H9 (cell line): ENCODE measurements at regions not wholly inside any gene's neighbourhood (a gene's known extent, or its start where the extent isn't known, plus 50 kb on each side); places are given as distances from the start of the nearest gene placed in this dataset.

Source experiments
- DNase-seq: peaks from one replicate; pipeline ENCODE4 v3.0.0-alpha.2; 2017
- H2AFZ ChIP-seq: one replicate; pipeline ENCODE4 v1.6.1; 2013; ENCODE audit warnings: mild to moderate bottlenecking, low read length, control low read depth, moderate library complexity
- H2AK5ac ChIP-seq: 2 replicates; pipeline ENCODE4 v1.6.1; 2013; ENCODE audit warnings: low read length, control low read depth, mixed read lengths; ENCODE audit not compliant: insufficient read length
- H2BK120ac ChIP-seq: one replicate; pipeline ENCODE4 v1.6.1; 2013; ENCODE audit warnings: low read depth, mild to moderate bottlenecking, low read length, control low read depth, inconsistent platforms; ENCODE audit not compliant: poor library complexity, severe bottlenecking
- H2BK12ac ChIP-seq: 2 replicates; pipeline ENCODE4 v1.6.1; 2013; ENCODE audit warnings: low read length, control low read depth, mixed read lengths, low read depth; ENCODE audit not compliant: insufficient read length
- H2BK15ac ChIP-seq: 2 replicates; pipeline ENCODE4 v1.6.1; 2013; ENCODE audit warnings: low read depth, low read length, control low read depth
- H2BK20ac ChIP-seq: one replicate; pipeline ENCODE4 v1.6.1; 2013; ENCODE audit warnings: low read depth, mild to moderate bottlenecking, low read length, control low read depth, inconsistent platforms; ENCODE audit not compliant: poor library complexity, severe bottlenecking
- H2BK5ac ChIP-seq: 2 replicates; pipeline ENCODE4 v1.6.1; 2013; ENCODE audit warnings: low read length, control low read depth, mixed read lengths; ENCODE audit not compliant: insufficient read length
- H3K14ac ChIP-seq: 2 replicates; pipeline ENCODE4 v1.6.1; 2013; ENCODE audit warnings: low read length, control low read depth; ENCODE audit not compliant: insufficient read depth
- H3K18ac ChIP-seq: 2 replicates; pipeline ENCODE4 v1.6.1; 2013; ENCODE audit warnings: low read depth, mild to moderate bottlenecking, mixed read lengths, low read length, control low read depth; ENCODE audit not compliant: insufficient read length
- H3K23ac ChIP-seq: 2 replicates; pipeline ENCODE4 v1.6.1; 2013; ENCODE audit warnings: low read length, control low read depth, mixed read lengths, low read depth; ENCODE audit not compliant: insufficient read length
- H3K23me2 ChIP-seq: 2 replicates; pipeline ENCODE4 v1.6.1; 2013; ENCODE audit warnings: low read depth, mild to moderate bottlenecking, mixed read lengths, low read length, control low read depth; ENCODE audit not compliant: insufficient read length, poor library complexity, severe bottlenecking
- H3K27ac ChIP-seq: 2 replicates; pipeline ENCODE4 v1.5.1; 2013; ENCODE audit warnings: low read length, control low read depth, mixed read lengths, low read depth; ENCODE audit not compliant: insufficient read length
- H3K27me3 ChIP-seq: 2 replicates; pipeline ENCODE4 v1.6.1; 2013; ENCODE audit warnings: low read length, control low read depth, inconsistent platforms; ENCODE audit not compliant: insufficient read depth
- H3K4ac ChIP-seq: 2 replicates; pipeline ENCODE4 v1.6.1; 2013; ENCODE audit warnings: low read depth, mild to moderate bottlenecking, control low read depth, inconsistent platforms, low read length, moderate library complexity
- H3K4me1 ChIP-seq: 2 replicates; pipeline ENCODE4 v1.6.1; 2013; ENCODE audit warnings: low read length, control low read depth, inconsistent platforms; ENCODE audit not compliant: insufficient read depth
- H3K4me2 ChIP-seq: 2 replicates; pipeline ENCODE4 v1.6.1; 2013; ENCODE audit warnings: low read length, control low read depth, mixed read lengths; ENCODE audit not compliant: insufficient read length, insufficient read depth
- H3K56ac ChIP-seq: 2 replicates; pipeline ENCODE4 v1.6.1; 2013; ENCODE audit warnings: low read depth, mild to moderate bottlenecking, mixed read lengths, low read length, control low read depth; ENCODE audit not compliant: insufficient read length
- H3K79me1 ChIP-seq: 2 replicates; pipeline ENCODE4 v1.6.1; 2013; ENCODE audit warnings: low read depth, mild to moderate bottlenecking, moderate library complexity, low read length, control low read depth, inconsistent platforms; ENCODE audit not compliant: insufficient read depth, poor library complexity, severe bottlenecking
- H3K79me2 ChIP-seq: 2 replicates; pipeline ENCODE4 v1.6.1; 2013; ENCODE audit warnings: low read length, control low read depth, inconsistent platforms; ENCODE audit not compliant: insufficient read depth
- H3K9ac ChIP-seq: 2 replicates; pipeline ENCODE4 v1.6.1; 2013; ENCODE audit warnings: low read length, control low read depth, mixed read lengths; ENCODE audit not compliant: insufficient read length; ENCODE audit errors: extremely low read depth
- H3K9me3 ChIP-seq: one replicate; pipeline ENCODE4 v1.6.1; 2013; ENCODE audit warnings: low read depth, low read length, inconsistent platforms; ENCODE audit not compliant: control insufficient read depth
- H3T11ph ChIP-seq: one replicate; pipeline ENCODE4 v1.6.1; 2013; ENCODE audit warnings: mild to moderate bottlenecking, low read length, control low read depth, inconsistent platforms
- H4K20me1 ChIP-seq: one replicate; pipeline ENCODE4 v1.6.1; 2013; ENCODE audit not compliant: control insufficient read depth, insufficient read length, insufficient read depth
- H4K5ac ChIP-seq: 2 replicates; pipeline ENCODE4 v1.6.1; 2013; ENCODE audit warnings: low read depth, mild to moderate bottlenecking, mixed read lengths, low read length, control low read depth; ENCODE audit not compliant: insufficient read length
- H4K8ac ChIP-seq: replicated peaks from 2 replicates; pipeline ENCODE4 v1.6.1; 2013; ENCODE audit warnings: low read length, control low read depth, mixed read lengths, low read depth; ENCODE audit not compliant: insufficient read length
- H4K91ac ChIP-seq: 2 replicates; pipeline ENCODE4 v1.6.1; 2013; ENCODE audit warnings: low read depth, mild to moderate bottlenecking, moderate library complexity, mixed read lengths, low read length, control low read depth; ENCODE audit not compliant: insufficient read length
- H3K27ac Mint-ChIP-seq, 3 experiments: 2 replicates in 2 of 3; 3 replicates in 1 of 3; pipeline ENCODE4 v1.8.0; 2020 to 2021; ENCODE audit warnings: mixed read lengths in 3 of 3, mild to moderate bottlenecking in 1 of 3, moderate library complexity in 1 of 3
- H3K27me3 Mint-ChIP-seq: 2 replicates; pipeline ENCODE4 v1.8.0; 2021; ENCODE audit warnings: low read depth, mild to moderate bottlenecking, moderate library complexity, mixed read lengths
- H3K36me3 Mint-ChIP-seq, 3 experiments: 2 replicates in 2 of 3; 3 replicates in 1 of 3; pipeline ENCODE4 v1.8.0; 2020 to 2021; ENCODE audit warnings: low read depth in 3 of 3, mixed read lengths in 3 of 3; ENCODE audit not compliant: insufficient read depth in 1 of 3
- H3K4me1 Mint-ChIP-seq, 2 experiments: 2 replicates each; pipeline ENCODE4 v1.8.0; 2020; ENCODE audit warnings: mixed read lengths in 2 of 2
- H3K4me3 Mint-ChIP-seq, 2 experiments: 2 replicates in 1 of 2; 3 replicates in 1 of 2; pipeline ENCODE4 v1.8.0; 2020 to 2021; ENCODE audit warnings: mild to moderate bottlenecking in 2 of 2, mixed read lengths in 2 of 2, moderate library complexity in 1 of 2
- H3K9me3 Mint-ChIP-seq, 2 experiments: 2 replicates in 1 of 2; 3 replicates in 1 of 2; pipeline ENCODE4 v1.8.0; 2020; ENCODE audit warnings: mild to moderate bottlenecking in 2 of 2, mixed read lengths in 2 of 2, moderate library complexity in 1 of 2
- TF ChIP-seq, protein P1 (sequence below): fragments of 200-600 bp; sonication (generic); conservative IDR thresholded peaks from 3 replicates; pipeline ENCODE4 v1.8.0; 2021; ENCODE audit warnings: antibody characterized with exemption, mild to moderate bottlenecking

DNA sequence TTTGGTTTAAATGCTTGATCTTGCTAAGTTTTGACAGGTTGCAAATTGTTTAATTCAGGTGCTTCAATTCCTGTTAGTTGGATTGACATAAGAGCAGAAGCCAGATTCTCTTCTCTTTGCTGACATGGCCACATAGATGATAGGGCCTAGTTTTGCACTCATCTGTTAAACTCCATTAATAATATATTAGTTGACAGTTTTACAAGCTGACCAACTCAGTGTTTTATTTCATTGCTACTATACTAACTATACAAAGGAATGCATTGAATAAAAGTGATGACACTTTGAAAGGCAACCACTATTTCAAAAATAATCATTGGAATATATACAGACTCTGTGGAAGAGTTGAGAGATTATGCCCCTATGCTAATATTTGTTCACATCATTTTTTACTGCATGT, 255.6 kb upstream of the DPYD start:
- H3K9me3 ChIP-seq: no peaks in the 10 kb centered on the region
- no peak overlapping the region for H3T11ph ChIP-seq
- H3K27me3 ChIP-seq: no peaks in the 10 kb centered on the region
- no peak overlapping the region for H4K5ac ChIP-seq
- no peak overlapping the region for H4K91ac ChIP-seq
- no peak overlapping the region for H2BK15ac ChIP-seq
- Mint-ChIP-seq H3K36me3 (no peaks in the 10 kb centered on the region), H3K9me3 (no peaks in the 10 kb centered on the region), H3K27me3 (no peaks in the 10 kb centered on the region), H3K4me3 (no peak overlapping the region), H3K27ac (no peak overlapping the region), H3K4me1 (no peaks in the 10 kb centered on the region)
- H4K20me1 ChIP-seq: no peaks in the 10 kb centered on the region
- no peak overlapping the region for H4K8ac ChIP-seq
- no peak overlapping the region for H3K18ac ChIP-seq
- no peak overlapping the region for H2BK120ac ChIP-seq
- DNase-seq: no peak
- no peaks in the 10 kb centered on the region for H3K79me1 ChIP-seq
- no peak overlapping the region for H2BK20ac ChIP-seq
- H2AFZ ChIP-seq: no peak overlapping the region
- H3K4ac ChIP-seq: no peak overlapping the region
- no peak overlapping the region for H3K14ac ChIP-seq
- H3K23me2 ChIP-seq: no peaks in the 10 kb centered on the region
- H3K27ac ChIP-seq: no peak overlapping the region
- H3K9ac ChIP-seq: no peak overlapping the region
- no peak overlapping the region for H3K4me2 ChIP-seq
- H2BK12ac ChIP-seq: no peak overlapping the region
- H3K79me2 ChIP-seq: no peaks in the 10 kb centered on the region
- H3K4me1 ChIP-seq: no peaks in the 10 kb centered on the region
- no peak overlapping the region for H2BK5ac ChIP-seq
- no peak overlapping the region for H3K23ac ChIP-seq
- H2AK5ac ChIP-seq: no peak overlapping the region
- H3K56ac ChIP-seq: no peak overlapping the region
- TF ChIP-seq, protein P1, sequence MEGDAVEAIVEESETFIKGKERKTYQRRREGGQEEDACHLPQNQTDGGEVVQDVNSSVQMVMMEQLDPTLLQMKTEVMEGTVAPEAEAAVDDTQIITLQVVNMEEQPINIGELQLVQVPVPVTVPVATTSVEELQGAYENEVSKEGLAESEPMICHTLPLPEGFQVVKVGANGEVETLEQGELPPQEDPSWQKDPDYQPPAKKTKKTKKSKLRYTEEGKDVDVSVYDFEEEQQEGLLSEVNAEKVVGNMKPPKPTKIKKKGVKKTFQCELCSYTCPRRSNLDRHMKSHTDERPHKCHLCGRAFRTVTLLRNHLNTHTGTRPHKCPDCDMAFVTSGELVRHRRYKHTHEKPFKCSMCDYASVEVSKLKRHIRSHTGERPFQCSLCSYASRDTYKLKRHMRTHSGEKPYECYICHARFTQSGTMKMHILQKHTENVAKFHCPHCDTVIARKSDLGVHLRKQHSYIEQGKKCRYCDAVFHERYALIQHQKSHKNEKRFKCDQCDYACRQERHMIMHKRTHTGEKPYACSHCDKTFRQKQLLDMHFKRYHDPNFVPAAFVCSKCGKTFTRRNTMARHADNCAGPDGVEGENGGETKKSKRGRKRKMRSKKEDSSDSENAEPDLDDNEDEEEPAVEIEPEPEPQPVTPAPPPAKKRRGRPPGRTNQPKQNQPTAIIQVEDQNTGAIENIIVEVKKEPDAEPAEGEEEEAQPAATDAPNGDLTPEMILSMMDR: no peak
